A204.1 (cell line): ENCODE measurements at regions not wholly inside any gene's neighbourhood (a gene's known extent, or its start where the extent isn't known, plus 50 kb on each side); places are given as distances from the start of the nearest gene placed in this dataset.

ENCODE experiments used
- FAIRE-seq: peaks from 2 replicates; lab custom pipeline; 2012; peaks lifted over from hg19 to GRCh38; lab: Jason Lieb, UNC

DNA sequence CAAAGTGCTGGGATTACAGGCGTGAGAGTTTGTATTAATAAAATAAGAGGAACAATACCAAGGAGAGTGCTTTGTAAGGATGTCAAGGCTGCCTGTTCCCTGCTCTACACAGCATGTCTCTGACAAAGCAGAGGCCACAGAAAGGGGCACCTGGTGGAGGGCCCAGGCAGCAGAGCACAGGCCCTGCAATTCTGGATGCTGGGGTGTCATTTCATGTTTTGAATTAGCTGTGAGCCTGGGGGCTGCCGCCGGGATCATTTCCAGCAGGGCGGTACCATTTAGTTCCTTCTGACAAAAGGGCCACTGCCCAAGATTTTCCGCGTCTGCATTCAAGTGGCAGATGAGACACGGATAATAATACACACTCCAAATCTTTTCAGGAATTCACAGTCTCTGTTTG is 396.9 kb downstream of the GADD45G start:
- no peak for FAIRE-seq

- no peak for FAIRE-seq
These were observed 397.8 kb downstream of the GADD45G start for GRCh38 chr9:90002397-90003271.

- no peak for FAIRE-seq
These were observed 400.6 kb downstream of the GADD45G start for GRCh38 chr9:90005388-90005787.

- FAIRE-seq, result no peak
These were observed 403.0 kb downstream of the GADD45G start for GRCh38 chr9:90007516-90008440.

DNA sequence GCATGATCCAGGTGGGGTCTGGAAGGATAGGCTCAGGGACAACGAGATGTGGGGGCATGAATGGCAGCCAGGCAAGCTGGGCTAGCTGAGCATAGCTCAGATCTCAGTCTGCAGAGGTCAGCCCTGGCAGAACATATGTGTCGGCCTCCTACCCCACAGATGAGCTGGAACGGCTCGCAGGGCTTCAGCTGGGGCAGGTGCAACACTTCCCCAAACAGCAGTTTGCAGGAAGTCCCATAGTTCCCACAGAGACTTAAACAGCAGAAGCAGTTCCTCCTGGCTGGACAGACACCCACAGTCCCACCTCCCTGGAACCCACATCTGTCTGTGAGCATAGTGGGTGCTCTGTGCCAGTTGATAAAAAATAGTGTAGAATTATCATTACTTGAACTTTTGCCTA is 404.6 kb downstream of the GADD45G start:
- FAIRE-seq, result no peak

- no peak for FAIRE-seq
These were observed 406.0 kb downstream of the GADD45G start for GRCh38 chr9:90010793-90011192.

GRCh38 chr9:90012949-90013348 is 408.1 kb downstream of the GADD45G start:
- no peak for FAIRE-seq

- FAIRE-seq, result no peak
These were observed 409.0 kb downstream of the GADD45G start for GRCh38 chr9:90013778-90014177.

DNA sequence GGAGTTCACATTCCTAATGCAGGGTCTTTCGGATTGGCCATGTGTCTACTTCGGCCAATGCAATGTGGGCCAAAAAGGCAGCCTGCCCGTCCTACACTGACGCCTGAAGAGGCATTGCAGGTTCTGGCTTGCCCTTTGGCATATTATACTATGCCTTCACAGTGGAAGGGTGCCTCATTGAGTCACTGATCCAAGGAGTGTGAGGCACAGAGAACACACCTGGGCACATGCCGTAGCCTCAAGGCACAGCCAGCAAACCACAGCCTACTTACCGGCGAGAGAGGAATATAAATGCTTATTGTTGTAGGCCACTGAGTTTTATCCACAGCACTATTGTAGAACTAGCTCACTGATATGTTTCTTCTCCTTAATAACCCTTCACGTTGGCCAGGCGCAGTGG is 409.6 kb downstream of the GADD45G start:
- FAIRE-seq, result no peak

DNA sequence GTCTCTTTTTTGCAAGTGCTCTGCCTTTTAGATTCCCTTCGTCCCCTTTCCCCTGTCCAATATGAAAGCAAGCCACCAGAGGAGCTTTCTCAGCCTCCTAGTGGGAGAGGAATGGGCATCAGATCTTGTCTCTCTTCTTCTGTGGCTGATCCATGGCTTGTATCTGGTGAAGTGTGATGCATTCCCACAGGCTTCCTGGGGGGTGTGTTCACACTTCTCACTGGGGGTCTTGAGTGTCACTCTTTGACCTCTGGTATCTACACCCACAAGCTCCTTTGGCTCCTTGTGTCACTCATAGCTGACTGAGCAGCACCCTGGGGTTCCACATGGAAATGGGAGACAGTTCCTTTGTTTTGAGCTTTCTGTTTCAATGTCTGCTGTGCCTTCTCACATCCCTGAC is 411.5 kb downstream of the GADD45G start:
- FAIRE-seq, result no peak

GRCh38 chr9:90017679-90018078 is 412.9 kb downstream of the GADD45G start:
- no peak for FAIRE-seq

DNA sequence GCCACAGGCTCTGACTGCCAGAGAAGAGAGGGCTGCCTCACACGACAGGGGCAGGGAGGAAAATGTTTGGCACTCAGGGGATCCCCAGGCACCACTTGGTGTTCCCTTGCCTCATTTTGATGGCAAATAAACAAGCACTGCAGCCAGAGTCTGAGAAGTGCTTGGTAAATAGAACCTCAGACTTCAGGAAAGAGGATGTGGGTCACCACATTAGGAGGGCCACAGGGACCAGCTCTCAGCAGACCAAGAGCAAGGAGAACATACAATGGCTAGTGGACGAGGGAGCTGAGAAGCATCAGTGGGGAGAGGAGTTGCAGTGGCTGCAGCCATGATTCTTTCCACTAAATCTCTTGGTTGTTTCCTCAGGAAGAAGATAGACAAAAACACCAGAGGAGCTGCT is 413.9 kb downstream of the GADD45G start:
- FAIRE-seq, result no peak

DNA sequence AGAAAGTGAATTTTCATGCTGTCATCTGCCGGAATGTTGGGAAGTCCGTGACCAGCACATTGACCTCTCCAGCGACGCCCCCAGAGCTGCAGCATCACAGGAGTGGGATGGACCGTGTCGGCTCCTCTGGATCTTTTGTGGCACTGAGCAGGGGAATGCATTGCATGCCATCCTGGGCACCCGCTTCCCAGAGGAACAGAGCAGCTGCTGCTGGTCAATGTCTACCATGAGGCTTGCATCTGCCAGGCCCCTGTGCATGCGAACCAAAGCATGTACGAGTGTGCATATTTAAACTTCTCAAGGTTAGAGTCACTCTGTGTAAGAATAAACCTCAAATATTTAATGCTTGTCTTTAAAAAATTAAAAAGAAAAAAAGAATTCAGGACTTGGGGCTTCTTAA is 414.8 kb downstream of the GADD45G start:
- FAIRE-seq, result no peak

DNA sequence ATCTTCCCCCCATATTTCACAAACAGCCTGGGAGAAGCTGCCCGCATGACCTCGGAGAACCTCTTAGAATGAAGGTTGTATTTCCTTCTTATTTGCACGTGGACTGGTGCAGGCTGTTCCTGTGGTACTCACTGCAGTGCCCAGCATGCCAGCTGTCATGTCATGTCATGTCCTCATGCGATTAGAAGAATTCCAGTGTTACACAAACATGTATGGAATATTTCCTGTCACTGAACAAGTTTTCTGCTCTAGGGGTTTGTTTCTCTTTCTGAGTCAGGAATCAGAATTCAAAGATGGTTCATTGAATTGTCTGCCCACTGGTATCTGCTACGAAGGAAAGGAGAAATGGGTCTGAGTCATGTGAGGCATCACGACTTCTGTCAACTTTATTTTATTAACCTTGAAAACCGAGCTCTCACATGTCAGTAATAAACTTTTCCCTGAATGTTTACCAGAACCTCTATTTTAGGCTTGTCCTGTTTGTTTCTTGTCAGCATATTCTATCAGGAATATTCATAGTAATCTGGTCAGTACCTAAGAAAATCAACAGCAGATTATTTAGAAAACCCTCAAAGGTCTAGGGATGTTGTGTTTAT is 415.6 kb downstream of the GADD45G start:
- FAIRE-seq, result no peak

DNA sequence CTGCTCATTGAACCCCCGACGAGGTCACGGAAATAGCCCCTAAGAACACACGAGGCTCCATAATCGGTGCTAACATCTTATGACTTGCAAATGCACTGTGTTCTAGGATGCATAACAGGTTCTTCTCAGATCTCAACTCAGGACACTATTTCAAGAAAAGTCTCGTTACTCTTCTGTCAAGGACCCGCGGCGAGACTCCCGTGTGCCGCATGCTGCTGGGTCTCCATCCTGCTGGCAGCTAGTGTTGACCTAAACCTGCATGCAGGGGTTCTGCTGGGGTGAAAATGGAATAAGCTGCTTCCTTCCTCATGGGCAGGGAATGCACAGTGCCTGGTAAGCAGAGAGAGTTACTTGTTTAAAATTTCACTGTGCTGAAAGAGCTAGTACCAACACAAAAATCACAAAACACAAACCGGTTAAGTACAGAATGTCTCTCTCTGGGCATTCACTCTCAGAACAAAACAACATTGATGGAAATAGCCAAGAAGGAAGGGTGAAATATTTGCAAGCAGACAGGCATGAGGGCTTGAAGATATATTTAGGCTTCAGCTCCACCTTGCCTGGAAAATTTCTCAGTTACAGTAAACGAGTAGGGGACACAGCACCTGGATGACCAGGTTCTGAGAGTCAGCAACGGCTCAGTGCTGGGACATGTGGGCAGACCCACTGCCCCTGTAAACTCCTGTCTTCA is 416.5 kb downstream of the GADD45G start:
- no peak for FAIRE-seq

- FAIRE-seq, result no peak
These were observed 417.7 kb downstream of the GADD45G start for GRCh38 chr9:90022474-90022873.

GRCh38 chr9:90023861-90024260 is 419.0 kb downstream of the GADD45G start:
- FAIRE-seq, result no peak

DNA sequence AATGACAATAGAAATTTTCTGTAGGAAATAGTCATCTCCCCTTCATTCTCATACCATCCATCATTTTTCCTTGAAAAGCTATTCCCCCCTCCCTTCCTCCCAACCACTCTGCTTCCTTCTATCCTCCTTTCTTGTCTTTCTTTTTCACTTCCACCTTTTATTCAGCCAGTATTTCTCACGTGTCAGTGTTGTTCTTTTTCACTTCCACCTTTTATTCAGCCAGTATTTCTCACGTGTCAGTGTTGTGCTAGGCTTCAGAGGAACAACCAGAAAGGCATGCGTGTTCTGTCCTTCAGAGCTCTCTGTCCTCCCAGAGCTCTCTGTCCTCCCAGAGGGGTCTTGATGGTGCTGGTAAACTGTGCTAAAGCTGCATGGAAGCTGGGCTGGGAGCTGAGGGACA is 419.6 kb downstream of the GADD45G start:
- no peak for FAIRE-seq

- FAIRE-seq, result no peak
These were observed 420.0 kb downstream of the GADD45G start for GRCh38 chr9:90024823-90025222.

DNA sequence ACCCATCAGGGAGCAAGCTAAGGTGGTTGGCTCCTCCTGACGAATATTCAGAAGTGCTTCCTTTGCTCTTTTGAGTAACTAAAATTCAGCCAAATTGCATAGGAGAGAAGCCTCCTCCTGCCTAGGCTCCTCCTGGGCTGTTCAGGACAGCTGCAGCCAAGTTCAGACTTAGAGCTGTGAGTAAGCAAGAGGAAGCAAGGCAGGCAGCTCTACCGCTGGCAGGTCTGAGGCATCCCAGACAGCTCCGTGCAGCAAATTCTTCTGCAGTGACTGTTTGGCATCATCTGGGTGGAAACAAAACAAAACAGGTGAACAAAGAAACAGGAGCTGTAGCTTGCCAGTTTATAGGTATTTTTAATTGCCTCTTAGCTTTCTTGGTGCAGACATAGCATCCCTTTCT is 421.0 kb downstream of the GADD45G start:
- FAIRE-seq, result no peak

GRCh38 chr9:90027296-90027790 is 422.5 kb downstream of the GADD45G start:
- FAIRE-seq, result no peak

DNA sequence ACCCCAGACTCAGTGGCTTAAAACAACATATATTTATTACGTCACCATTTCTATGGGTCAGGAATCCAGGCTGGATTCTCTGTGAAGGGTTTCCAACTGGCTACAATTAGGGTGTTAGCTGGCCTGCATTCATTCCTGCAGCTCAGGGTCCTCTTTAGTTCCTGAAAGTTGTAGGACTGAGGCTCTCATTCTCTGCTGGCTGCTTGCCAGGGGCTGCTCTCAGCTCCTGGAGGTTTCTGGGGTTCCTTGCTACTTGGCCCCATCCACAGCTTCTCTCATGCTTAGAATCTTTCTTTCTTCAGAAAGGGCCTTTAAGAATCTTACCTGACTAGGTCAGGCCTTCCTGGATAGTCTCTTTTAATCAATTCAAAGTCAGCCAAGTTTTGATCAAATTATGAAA is 424.6 kb downstream of the GADD45G start:
- FAIRE-seq, result no peak
